ENCODE measurements at regions not wholly inside any gene's neighbourhood (a gene's known extent, or its start where the extent isn't known, plus 50 kb on each side); places are given as distances from the start of the nearest gene placed in this dataset.

- H3K4me1 ChIP-seq (ENCODE audit: insufficient read depth, low read length, poor library complexity, severe bottlenecking), result no peaks in the 10 kb centered on the region
- TF ChIP-seq EZH2phosphoT487 (IDR thresholded peaks at IDR 0.05; ENCODE audit: borderline replicate concordance) (no peak), CTCF (conservative IDR thresholded peaks at IDR 0.05; ENCODE audit: low read length) (no peak)
- H3K27me3 ChIP-seq (ENCODE audit: insufficient read depth, low read length, poor library complexity, severe bottlenecking), result no peaks in the 10 kb centered on the region
- H4K20me1 ChIP-seq (ENCODE audit: insufficient read depth, low read length, poor library complexity, severe bottlenecking), result no peaks in the 10 kb centered on the region
- H3K4me3 ChIP-seq (ENCODE audit: low read length, poor library complexity, severe bottlenecking), result no peak overlapping the region
- H3K9ac ChIP-seq (ENCODE audit: low read depth, low read length, poor library complexity, severe bottlenecking), result no peak overlapping the region
- no peaks in the 10 kb centered on the region for H3K9me2 ChIP-seq (replicated peaks; ENCODE audit: low read depth, low read length)
- no peaks in the 10 kb centered on the region for H3K79me2 ChIP-seq (ENCODE audit: insufficient read depth, low read length)
- no peaks in the 10 kb centered on the region for H3K9me3 ChIP-seq (ENCODE audit: insufficient read depth, low read depth, low read length)
- no peak overlapping the region for H3K4me2 ChIP-seq (ENCODE audit: low read depth, low read length, poor library complexity, severe bottlenecking)
- no peaks in the 10 kb centered on the region for H3F3A ChIP-seq (ENCODE audit: low read depth)
- H3K36me3 ChIP-seq (ENCODE audit: insufficient read depth, low read length), result no peaks in the 10 kb centered on the region
- H2AFZ ChIP-seq (ENCODE audit: low read length), result no peak overlapping the region
Observed at GRCh38 chr3:99012051-99012450, 110.6 kb upstream of the DCBLD2 start.

GRCh38 chr3:99009851-99010250 is 108.4 kb upstream of the DCBLD2 start:
- H3K4me3 ChIP-seq (ENCODE audit: low read length, poor library complexity, severe bottlenecking), result no peak overlapping the region
- H3K9ac ChIP-seq (ENCODE audit: low read depth, low read length, poor library complexity, severe bottlenecking), result no peak overlapping the region
- no peaks in the 10 kb centered on the region for H4K20me1 ChIP-seq (ENCODE audit: insufficient read depth, low read length, poor library complexity, severe bottlenecking)
- no peaks in the 10 kb centered on the region for H3K4me1 ChIP-seq (ENCODE audit: insufficient read depth, low read length, poor library complexity, severe bottlenecking)
- H3K36me3 ChIP-seq (ENCODE audit: insufficient read depth, low read length), result no peaks in the 10 kb centered on the region
- no peaks in the 10 kb centered on the region for H3K9me3 ChIP-seq (ENCODE audit: insufficient read depth, low read depth, low read length)
- no peaks in the 10 kb centered on the region for H3F3A ChIP-seq (ENCODE audit: low read depth)
- no peaks in the 10 kb centered on the region for H3K9me2 ChIP-seq (replicated peaks; ENCODE audit: low read depth, low read length)
- no peak overlapping the region for H3K4me2 ChIP-seq (ENCODE audit: low read depth, low read length, poor library complexity, severe bottlenecking)
- TF ChIP-seq CTCF (conservative IDR thresholded peaks at IDR 0.05; ENCODE audit: low read length), result no peak
- no peak for TF ChIP-seq EZH2phosphoT487 (IDR thresholded peaks at IDR 0.05; ENCODE audit: borderline replicate concordance)
- H2AFZ ChIP-seq (ENCODE audit: low read length), result no peak overlapping the region
- no peaks in the 10 kb centered on the region for H3K79me2 ChIP-seq (ENCODE audit: insufficient read depth, low read length)
- H3K27me3 ChIP-seq (ENCODE audit: insufficient read depth, low read length, poor library complexity, severe bottlenecking), result no peaks in the 10 kb centered on the region

GRCh38 chr3:99006686-99007085 is 105.2 kb upstream of the DCBLD2 start:
- Histone ChIP-seq H3K79me2 (ENCODE audit: insufficient read depth, low read length) (no peaks in the 10 kb centered on the region), H3K36me3 (ENCODE audit: insufficient read depth, low read length) (no peaks in the 10 kb centered on the region), H3K4me2 (ENCODE audit: low read depth, low read length, poor library complexity, severe bottlenecking) (no peak overlapping the region), H3K27me3 (ENCODE audit: insufficient read depth, low read length, poor library complexity, severe bottlenecking) (no peaks in the 10 kb centered on the region), H3K4me1 (ENCODE audit: insufficient read depth, low read length, poor library complexity, severe bottlenecking) (no peaks in the 10 kb centered on the region), H3K9me3 (ENCODE audit: insufficient read depth, low read depth, low read length) (no peaks in the 10 kb centered on the region), H3K9me2 (replicated peaks; ENCODE audit: low read depth, low read length) (no peaks in the 10 kb centered on the region), H3F3A (ENCODE audit: low read depth) (no peaks in the 10 kb centered on the region), H2AFZ (ENCODE audit: low read length) (no peak overlapping the region), H3K9ac (ENCODE audit: low read depth, low read length, poor library complexity, severe bottlenecking) (no peak overlapping the region), H3K4me3 (ENCODE audit: low read length, poor library complexity, severe bottlenecking) (no peak overlapping the region), H4K20me1 (ENCODE audit: insufficient read depth, low read length, poor library complexity, severe bottlenecking) (no peaks in the 10 kb centered on the region)
- TF ChIP-seq EZH2phosphoT487 (IDR thresholded peaks at IDR 0.05; ENCODE audit: borderline replicate concordance), result no peak
- TF ChIP-seq CTCF (conservative IDR thresholded peaks at IDR 0.05; ENCODE audit: low read length), result no peak
